ENCODE measurements at regions not wholly inside any gene's neighbourhood (a gene's known extent, or its start where the extent isn't known, plus 50 kb on each side); places are given as distances from the start of the nearest gene placed in this dataset.
"Not testable (repeated sequence)": the region's sequence is repeated elsewhere in the genome, so short reads cannot be mapped to it uniquely, and the experiment has no call there.

DNA sequence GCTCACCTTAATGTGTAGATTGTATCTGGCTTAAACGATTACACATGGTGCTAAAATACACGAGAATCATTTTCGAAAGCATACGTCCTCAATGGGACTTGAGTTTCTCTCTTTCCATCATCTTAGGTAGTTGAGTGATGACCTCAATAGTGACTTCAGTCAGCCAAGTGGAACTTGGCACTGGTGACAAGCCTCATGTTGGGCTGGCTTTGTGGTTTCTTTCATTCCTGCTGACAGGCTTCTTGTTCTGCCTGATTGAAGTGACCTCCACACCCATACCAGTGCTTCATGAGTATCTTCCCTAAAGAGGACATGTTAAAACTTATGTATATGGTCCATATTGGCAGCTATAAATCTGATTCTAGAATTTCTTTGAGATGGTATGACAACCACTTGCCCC lies 159.1 kb upstream of the WDR1 start:
- DNase-seq, result no peak

DNA sequence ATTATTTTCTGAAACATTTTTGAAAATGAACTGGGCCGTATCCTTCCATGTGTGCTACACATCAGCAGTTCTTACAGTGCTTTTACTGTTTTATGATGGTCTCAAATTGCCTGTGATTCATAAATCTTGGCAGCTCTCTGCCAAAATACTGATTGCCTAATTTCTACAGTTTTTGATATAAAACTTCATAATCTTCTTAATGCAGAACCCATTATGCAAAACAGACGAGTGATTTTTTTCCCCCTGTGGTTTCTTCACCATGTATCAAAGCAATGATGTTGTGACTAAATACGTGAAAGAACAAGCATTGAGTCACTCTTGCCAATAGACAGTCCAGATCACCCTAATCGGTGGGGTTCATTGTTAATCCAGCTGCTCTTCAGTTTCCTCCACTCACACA lies 156.4 kb upstream of the WDR1 start:
- no peak for DNase-seq

DNA sequence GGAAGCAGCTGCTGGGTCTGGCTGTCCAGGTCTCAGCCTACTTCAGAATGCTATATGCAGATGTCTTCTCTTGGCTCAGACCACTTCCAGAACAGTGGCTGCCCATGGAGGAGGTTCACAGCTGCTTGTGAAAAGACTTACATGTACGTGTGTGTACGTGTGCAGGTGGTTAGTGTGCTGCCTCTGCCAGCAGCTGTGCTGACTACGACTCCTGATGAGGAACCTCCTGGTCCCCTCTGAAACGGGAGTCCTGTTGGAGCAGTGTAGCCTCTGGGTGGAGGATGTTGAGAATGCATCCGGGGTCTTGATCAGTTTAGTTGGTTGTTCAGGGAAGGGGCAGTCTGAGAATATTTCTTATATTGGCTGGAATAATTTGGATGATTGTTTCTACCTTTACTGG lies 155.9 kb upstream of the WDR1 start:
- no peak for DNase-seq

DNA sequence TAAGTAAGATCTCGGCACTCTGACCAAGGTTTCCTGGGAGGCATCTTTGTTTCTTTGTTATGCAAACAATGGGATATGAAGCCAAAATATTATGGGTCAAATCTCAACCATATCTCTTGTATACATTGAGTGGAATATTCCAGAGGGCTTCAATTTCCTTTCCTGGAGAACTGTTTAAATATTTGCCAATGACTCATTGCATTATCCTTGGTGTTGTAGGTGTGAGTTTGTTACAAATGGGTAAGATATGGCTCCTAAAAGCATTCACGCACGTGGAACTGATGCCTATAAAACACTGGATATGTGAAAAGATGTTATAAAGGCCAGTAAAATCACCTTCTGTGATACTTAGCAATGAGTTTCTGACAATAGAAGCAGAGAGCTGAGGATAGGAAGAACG lies 150.5 kb upstream of the WDR1 start:
- DNase-seq, result no peak

- DNase-seq, result no peak
Observed at GRCh38 chr4:10260777-10261176, 144.2 kb upstream of the WDR1 start.

- no peak for DNase-seq
Observed at GRCh38 chr4:10259976-10260375, 143.4 kb upstream of the WDR1 start.

DNA sequence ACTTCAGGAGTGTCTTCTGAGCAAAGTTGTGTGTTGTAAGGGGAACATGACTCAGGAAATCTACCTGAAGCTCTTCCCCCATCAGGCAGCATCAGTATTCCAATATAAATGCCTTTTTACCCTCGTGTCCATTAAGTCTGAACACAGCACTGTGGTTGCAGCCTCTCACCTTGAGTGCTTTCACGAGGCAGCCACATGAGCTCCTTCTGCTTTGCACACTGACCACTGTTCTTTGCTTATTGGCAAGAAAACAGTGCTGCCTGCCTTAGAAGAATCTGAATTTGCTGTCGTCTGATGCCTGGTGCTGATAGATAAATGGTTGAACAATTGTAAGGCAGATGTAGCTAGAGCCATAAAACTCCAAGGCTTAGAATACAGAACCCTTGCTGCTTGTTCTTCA lies 139.6 kb upstream of the WDR1 start:
- DNase-seq, result no peak

- no peak for DNase-seq
Observed at GRCh38 chr4:10253765-10254164, 137.2 kb upstream of the WDR1 start.

DNA sequence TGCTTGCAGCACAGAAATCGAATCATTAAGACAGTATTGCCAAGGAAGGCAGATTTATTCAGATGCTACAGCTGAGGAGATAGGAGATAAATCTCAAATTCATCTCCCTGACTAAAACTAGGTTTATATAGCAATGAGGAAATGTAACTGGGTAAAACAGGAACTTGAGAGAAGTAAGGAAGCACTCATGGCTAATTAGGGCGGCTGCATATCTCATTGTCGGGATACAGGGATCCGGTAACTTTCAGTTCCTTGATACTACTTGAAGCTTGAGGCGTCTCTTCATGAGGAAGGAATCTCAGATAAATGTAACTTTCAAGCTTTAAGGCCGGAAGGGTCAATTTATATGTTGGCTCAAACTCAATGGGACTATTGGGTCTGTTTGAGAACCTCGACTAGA lies 129.2 kb upstream of the WDR1 start:
- no peak for DNase-seq

DNA sequence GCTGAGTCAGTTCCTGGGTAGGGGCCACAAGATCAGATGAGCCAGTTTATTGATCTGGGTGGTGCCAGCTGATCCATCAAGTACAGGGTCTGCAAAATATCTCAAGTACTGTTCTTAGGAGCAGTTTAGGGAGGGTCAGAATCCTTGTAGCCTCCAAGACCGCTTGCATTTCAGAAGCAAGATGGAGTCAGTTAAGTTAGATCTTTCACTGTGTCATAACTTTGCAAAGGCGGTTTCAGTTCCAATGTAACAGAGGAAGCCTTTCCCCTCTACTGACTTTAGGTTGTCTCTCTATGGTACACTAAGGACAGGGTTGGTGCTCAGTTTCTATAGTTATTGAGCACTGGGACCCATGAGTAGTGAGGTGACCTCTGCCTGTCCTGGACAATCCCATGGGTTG lies 127.3 kb upstream of the WDR1 start:
- no peak for DNase-seq

DNA sequence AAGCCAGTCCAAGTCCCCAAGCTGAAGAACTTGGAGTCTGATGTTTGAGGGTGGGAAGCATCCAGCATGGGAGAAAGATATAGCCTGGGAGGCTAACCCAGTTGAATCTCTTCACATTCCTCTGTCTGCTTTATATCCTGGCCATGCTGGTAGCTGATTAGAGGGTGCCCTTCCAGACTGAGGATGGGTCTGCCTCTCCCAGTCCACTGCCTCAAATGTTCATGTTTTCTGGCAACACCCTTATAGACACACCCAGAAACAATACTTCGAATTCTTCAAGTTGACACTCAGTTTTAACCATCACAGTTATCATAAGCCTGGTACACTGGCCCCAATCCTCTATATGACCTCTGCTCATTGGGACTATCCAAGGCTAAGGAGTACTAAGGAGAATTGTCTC lies 124.1 kb upstream of the WDR1 start:
- DNase-seq, result no peak

DNA sequence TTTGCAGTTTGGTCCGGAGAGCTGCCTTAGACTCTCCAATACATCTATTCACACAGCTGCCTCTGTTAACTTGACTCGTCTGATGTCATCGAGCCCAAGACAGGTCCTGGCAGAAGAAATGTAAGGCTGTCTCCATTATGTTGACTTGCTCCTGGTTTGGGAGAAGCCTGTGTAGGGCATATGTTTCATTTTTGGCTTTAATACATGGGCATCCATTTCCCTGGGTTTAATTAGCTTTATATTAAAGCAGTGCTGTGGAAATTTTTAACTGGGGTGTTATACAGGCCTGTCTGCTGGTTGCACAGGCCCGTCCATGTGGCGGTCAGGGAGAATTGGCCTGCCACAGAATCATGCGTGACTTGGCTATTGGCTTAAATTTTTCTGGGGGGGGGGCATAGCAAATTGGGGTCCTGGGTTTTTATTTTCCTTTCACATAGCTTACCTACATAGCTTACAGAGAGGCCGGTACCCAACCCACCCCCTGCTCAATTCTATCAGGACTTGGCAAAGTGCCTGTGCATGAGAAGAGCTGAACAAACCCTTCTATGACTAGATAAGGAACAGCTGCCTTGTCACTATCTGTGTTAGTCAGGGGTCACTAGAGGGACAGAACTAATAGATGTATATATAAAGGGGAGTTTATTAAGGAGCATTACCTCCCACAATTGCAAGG lies 123.5 kb upstream of the WDR1 start:
- no peak for DNase-seq

GRCh38 chr4:10237131-10237530 lies 120.5 kb upstream of the WDR1 start:
- no peak for DNase-seq

DNA sequence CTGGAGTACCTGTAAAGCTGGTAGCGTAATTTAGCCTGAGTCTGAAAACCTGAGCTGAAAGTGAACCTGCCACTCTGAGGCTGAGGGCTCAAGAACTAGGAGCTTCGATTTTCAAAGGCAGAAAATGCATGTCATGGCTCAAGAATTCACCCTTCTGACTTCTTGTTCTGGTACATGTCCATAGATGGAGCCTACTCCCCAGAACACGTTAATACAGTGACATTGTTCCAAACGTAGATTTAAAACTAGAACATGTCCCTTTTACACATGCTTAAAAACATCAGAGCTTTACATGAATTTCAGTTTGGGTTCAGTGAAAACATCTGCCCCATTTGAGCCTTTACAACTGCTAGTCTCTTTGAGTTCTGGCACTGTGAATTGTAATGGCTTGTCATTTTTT lies 115.5 kb upstream of the WDR1 start:
- no peak for DNase-seq

GRCh38 chr4:10226756-10227155 lies 110.2 kb upstream of the WDR1 start:
- no peak for DNase-seq

GRCh38 chr4:10225096-10225495 lies 108.5 kb upstream of the WDR1 start:
- DNase-seq, result no peak

GRCh38 chr4:10223782-10224181 lies 107.2 kb upstream of the WDR1 start:
- no peak for DNase-seq

GRCh38 chr4:10213481-10213880 lies 96.9 kb upstream of the WDR1 start:
- DNase-seq, result not testable (repeated sequence)

DNA sequence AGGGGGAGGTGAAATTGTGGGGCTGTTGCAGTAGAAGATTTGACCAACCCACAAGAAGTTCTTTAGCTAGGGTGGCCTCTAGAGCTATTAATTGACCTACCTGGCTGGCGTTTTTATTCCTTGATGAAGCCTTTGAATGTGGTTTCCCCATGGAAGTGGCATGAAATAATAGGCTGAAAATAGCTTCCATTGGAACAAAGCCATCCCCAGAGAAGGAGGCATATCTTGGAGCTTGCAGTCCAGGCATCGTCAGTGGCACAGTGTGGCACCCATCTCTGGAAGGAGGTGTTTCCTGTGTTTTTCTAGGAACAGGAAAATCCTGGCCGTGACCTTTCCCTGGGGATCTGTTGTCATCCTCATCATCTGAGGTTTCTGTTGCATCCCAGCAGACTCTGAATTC lies 96.3 kb upstream of the WDR1 start:
- no peak for DNase-seq

- DNase-seq, result no peak
Observed at GRCh38 chr4:10212400-10212799, 95.8 kb upstream of the WDR1 start.

- no peak for DNase-seq
Observed at GRCh38 chr4:10207116-10207515, 90.5 kb upstream of the WDR1 start.

GRCh38 chr4:10205223-10205622 lies 88.6 kb upstream of the WDR1 start:
- DNase-seq, result no peak

DNA sequence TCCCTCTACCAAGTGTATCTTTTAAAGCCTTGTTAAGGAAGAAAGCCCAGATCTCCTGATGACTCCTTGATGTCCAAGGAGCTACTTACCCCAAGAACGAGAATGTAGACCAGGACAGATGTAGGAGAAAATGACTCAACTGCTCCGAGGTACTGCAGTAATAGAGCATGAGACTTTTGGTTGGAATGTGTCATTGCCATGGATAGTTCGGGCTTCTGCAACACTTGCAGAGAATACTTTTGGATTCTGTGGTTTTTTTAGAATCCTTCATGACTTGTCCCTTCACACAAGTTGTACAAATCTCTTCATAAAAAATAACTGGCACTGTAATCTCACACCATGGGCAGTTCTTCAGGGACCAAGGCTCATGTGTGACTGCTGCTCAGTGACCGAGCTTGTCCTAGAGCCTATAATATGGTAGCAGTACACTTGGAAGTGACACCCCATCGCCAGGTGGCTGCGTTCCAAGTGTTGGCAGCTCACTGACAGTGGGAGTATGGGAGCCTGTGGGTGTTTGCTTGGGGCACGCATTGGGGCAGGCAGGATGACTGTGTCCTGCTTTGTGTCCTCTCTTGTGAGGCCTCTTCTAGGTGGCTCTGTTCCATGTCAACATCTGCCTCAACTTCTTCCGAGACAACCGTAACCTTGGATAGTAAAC lies 87.9 kb upstream of the WDR1 start:
- DNase-seq, result no peak

DNA sequence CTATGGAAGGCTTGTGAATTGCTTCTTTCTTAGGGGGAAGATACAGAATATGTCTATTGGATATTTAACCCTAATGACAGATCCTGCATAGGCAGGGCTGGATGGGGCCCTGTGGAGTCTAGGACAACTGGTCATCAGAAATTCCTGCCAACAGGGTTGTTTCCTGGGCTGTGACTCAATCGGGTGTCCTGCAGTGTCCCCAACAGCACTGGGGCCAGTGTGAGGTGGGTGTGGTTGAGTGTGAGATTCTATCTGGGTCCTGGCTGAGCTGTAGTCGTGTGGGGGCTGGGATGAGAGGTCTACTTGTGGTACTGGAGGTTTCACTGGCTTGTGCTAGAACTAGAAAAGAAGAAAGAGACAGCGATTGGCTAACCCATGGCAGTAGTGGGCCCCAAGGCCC lies 87.3 kb upstream of the WDR1 start:
- no peak for DNase-seq
